ENCODE measurements at regions not wholly inside any gene's neighbourhood (a gene's known extent, or its start where the extent isn't known, plus 50 kb on each side); places are given as distances from the start of the nearest gene placed in this dataset.

DNA sequence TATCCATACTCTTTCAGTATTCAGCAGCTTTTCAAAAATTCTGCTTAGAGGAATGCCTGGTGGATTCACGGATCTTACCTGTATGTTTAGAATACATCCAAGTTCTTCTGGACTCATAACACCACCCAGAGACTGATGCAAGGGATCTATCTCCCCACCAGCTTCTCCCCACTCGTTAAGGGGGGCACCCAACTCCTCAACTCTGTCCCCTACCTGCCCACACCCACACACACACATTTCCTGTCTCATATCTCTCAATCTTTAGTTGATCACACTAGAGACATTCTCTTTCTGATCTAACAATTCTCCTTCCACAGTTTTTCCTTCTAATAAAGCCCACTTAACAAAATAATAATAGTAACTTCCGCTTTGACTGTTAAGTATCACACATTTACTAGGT, 110.1 kb downstream of the DLEU7 start:
- TF ChIP-seq, protein P1, sequence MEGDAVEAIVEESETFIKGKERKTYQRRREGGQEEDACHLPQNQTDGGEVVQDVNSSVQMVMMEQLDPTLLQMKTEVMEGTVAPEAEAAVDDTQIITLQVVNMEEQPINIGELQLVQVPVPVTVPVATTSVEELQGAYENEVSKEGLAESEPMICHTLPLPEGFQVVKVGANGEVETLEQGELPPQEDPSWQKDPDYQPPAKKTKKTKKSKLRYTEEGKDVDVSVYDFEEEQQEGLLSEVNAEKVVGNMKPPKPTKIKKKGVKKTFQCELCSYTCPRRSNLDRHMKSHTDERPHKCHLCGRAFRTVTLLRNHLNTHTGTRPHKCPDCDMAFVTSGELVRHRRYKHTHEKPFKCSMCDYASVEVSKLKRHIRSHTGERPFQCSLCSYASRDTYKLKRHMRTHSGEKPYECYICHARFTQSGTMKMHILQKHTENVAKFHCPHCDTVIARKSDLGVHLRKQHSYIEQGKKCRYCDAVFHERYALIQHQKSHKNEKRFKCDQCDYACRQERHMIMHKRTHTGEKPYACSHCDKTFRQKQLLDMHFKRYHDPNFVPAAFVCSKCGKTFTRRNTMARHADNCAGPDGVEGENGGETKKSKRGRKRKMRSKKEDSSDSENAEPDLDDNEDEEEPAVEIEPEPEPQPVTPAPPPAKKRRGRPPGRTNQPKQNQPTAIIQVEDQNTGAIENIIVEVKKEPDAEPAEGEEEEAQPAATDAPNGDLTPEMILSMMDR (IDR thresholded peaks at IDR 0.05), result no peak
- TF ChIP-seq POLR2AphosphoS5 (IDR thresholded peaks at IDR 0.05), result no peak
- no peak for TF ChIP-seq POLR2A (IDR thresholded peaks at IDR 0.05)
